ENCODE measurements at regions not wholly inside any gene's neighbourhood (a gene's known extent, or its start where the extent isn't known, plus 50 kb on each side); places are given as distances from the start of the nearest gene placed in this dataset.

DNA sequence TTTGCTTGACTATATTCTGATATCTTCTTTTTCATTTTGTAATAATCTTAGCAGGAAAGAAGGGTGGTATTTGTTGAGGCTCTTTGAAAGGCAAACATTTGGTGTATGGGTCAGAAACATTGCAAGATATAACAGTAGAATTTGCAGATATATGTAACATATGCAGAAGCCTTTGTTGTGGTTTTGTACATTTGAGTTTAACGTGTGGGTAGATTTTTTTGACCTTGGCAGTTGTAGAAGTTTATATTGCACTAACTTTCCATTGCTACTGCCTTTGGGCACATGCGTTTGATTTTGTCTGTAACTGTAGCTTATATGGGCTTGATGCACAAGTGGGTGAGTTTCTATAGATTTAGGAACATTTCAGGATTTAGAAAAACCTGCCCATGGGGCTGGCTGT, 78.5 kb upstream of the SPRY2 start (continued):
- TF ChIP-seq, protein P1, sequence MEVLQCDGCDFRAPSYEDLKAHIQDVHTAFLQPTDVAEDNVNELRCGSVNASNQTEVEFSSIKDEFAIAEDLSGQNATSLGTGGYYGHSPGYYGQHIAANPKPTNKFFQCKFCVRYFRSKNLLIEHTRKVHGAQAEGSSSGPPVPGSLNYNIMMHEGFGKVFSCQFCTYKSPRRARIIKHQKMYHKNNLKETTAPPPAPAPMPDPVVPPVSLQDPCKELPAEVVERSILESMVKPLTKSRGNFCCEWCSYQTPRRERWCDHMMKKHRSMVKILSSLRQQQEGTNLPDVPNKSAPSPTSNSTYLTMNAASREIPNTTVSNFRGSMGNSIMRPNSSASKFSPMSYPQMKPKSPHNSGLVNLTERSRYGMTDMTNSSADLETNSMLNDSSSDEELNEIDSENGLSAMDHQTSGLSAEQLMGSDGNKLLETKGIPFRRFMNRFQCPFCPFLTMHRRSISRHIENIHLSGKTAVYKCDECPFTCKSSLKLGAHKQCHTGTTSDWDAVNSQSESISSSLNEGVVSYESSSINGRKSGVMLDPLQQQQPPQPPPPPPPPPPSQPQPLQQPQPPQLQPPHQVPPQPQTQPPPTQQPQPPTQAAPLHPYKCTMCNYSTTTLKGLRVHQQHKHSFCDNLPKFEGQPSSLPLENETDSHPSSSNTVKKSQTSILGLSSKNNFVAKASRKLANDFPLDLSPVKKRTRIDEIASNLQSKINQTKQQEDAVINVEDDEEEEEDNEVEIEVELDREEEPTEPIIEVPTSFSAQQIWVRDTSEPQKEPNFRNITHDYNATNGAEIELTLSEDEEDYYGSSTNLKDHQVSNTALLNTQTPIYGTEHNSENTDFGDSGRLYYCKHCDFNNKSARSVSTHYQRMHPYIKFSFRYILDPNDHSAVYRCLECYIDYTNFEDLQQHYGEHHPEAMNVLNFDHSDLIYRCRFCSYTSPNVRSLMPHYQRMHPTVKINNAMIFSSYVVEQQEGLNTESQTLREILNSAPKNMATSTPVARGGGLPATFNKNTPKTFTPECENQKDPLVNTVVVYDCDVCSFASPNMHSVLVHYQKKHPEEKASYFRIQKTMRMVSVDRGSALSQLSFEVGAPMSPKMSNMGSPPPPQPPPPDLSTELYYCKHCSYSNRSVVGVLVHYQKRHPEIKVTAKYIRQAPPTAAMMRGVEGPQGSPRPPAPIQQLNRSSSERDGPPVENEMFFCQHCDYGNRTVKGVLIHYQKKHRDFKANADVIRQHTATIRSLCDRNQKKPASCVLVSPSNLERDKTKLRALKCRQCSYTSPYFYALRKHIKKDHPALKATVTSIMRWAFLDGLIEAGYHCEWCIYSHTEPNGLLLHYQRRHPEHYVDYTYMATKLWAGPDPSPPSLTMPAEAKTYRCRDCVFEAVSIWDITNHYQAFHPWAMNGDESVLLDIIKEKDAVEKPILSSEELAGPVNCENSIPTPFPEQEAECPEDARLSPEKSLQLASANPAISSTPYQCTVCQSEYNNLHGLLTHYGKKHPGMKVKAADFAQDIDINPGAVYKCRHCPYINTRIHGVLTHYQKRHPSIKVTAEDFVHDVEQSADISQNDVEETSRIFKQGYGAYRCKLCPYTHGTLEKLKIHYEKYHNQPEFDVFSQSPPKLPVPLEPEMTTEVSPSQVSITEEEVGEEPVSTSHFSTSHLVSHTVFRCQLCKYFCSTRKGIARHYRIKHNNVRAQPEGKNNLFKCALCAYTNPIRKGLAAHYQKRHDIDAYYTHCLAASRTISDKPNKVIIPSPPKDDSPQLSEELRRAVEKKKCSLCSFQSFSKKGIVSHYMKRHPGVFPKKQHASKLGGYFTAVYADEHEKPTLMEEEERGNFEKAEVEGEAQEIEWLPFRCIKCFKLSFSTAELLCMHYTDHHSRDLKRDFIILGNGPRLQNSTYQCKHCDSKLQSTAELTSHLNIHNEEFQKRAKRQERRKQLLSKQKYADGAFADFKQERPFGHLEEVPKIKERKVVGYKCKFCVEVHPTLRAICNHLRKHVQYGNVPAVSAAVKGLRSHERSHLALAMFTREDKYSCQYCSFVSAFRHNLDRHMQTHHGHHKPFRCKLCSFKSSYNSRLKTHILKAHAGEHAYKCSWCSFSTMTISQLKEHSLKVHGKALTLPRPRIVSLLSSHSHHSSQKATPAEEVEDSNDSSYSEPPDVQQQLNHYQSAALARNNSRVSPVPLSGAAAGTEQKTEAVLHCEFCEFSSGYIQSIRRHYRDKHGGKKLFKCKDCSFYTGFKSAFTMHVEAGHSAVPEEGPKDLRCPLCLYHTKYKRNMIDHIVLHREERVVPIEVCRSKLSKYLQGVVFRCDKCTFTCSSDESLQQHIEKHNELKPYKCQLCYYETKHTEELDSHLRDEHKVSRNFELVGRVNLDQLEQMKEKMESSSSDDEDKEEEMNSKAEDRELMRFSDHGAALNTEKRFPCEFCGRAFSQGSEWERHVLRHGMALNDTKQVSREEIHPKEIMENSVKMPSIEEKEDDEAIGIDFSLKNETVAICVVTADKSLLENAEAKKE (CRISPR knock-in tag; IDR thresholded peaks at IDR 0.05): no peak
- TF ChIP-seq EZH2phosphoT487 (IDR thresholded peaks at IDR 0.05; ENCODE audit: unreplicated experiment) (no peak), CREB1 (CRISPR knock-in tag; IDR thresholded peaks at IDR 0.05; ENCODE audit: low read depth) (no peak), EZH2 (IDR thresholded peaks at IDR 0.05; ENCODE audit: low read depth, unreplicated experiment) (no peak), POLR2AphosphoS5 (IDR thresholded peaks at IDR 0.05; ENCODE audit: low read depth) (no peak)
- TF ChIP-seq, protein P2, sequence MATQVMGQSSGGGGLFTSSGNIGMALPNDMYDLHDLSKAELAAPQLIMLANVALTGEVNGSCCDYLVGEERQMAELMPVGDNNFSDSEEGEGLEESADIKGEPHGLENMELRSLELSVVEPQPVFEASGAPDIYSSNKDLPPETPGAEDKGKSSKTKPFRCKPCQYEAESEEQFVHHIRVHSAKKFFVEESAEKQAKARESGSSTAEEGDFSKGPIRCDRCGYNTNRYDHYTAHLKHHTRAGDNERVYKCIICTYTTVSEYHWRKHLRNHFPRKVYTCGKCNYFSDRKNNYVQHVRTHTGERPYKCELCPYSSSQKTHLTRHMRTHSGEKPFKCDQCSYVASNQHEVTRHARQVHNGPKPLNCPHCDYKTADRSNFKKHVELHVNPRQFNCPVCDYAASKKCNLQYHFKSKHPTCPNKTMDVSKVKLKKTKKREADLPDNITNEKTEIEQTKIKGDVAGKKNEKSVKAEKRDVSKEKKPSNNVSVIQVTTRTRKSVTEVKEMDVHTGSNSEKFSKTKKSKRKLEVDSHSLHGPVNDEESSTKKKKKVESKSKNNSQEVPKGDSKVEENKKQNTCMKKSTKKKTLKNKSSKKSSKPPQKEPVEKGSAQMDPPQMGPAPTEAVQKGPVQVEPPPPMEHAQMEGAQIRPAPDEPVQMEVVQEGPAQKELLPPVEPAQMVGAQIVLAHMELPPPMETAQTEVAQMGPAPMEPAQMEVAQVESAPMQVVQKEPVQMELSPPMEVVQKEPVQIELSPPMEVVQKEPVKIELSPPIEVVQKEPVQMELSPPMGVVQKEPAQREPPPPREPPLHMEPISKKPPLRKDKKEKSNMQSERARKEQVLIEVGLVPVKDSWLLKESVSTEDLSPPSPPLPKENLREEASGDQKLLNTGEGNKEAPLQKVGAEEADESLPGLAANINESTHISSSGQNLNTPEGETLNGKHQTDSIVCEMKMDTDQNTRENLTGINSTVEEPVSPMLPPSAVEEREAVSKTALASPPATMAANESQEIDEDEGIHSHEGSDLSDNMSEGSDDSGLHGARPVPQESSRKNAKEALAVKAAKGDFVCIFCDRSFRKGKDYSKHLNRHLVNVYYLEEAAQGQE (IDR thresholded peaks at IDR 0.05; ENCODE audit: unreplicated experiment): no peak

DNA sequence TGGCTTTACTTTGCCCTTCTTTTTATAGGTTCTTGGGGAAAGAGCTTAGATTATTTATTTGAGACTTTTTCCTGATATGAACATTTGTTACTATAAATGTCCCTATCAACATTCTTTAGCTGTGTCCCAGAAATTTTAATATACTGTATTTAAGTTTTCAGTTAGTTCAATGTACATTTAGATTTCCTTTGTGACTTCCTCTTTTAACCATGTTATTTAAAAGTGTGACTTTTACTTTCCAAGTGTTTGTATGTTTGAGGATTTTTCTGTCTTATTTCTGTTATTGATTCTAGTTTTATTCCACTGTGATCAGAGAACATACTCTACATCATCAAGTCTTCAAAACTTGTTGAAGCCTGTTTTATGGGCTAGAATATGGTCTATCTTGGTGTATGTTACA, 72.7 kb upstream of the SPRY2 start:
- H3K4me3 ChIP-seq: no peak overlapping the region
- no peaks in the 10 kb centered on the region for H3K9me3 Mint-ChIP-seq
- H3K79me2 ChIP-seq (replicated peaks; ENCODE audit: insufficient read depth): no peaks in the 10 kb centered on the region
- H3F3A ChIP-seq (replicated peaks; ENCODE audit: low read depth): no peaks in the 10 kb centered on the region
- no peak overlapping the region for H3K4me2 ChIP-seq
- no peak overlapping the region for H2AFZ ChIP-seq
- H3K4me1 Mint-ChIP-seq: no peaks in the 10 kb centered on the region; the same call in 2 of the 3 replicates
- no peaks in the 10 kb centered on the region for H3K27me3 Mint-ChIP-seq (ENCODE audit: insufficient read depth, low read depth, poor library complexity)
- no peak for ATAC-seq
- no peaks in the 10 kb centered on the region for H3K36me3 Mint-ChIP-seq (ENCODE audit: low read depth)
- no peaks in the 10 kb centered on the region for H3K36me3 ChIP-seq (ENCODE audit: insufficient read depth)
- H3K9me2 ChIP-seq (ENCODE audit: insufficient read depth): no peaks in the 10 kb centered on the region
- no peak overlapping the region for H3K4me3 Mint-ChIP-seq
- no peak overlapping the region for H3K27ac ChIP-seq (ENCODE audit: low read depth)
- no peak for DNase-seq (ENCODE audit: low spot score)
- H3K4me1 ChIP-seq (ENCODE audit: insufficient read depth): no peaks in the 10 kb centered on the region
- H3K27me3 ChIP-seq (ENCODE audit: insufficient read depth): no peaks in the 10 kb centered on the region
- H3K27ac Mint-ChIP-seq: no peak overlapping the region
- H4K20me1 ChIP-seq (replicated peaks; ENCODE audit: insufficient read depth): no peaks in the 10 kb centered on the region
- no peak for TF ChIP-seq JUNB (IDR thresholded peaks at IDR 0.05; ENCODE audit: unreplicated experiment)
- TF ChIP-seq STAT1 (IDR thresholded peaks at IDR 0.05; ENCODE audit: unreplicated experiment): no peak
